PC-9 (cell line): ENCODE measurements at regions not wholly inside any gene's neighbourhood (a gene's known extent, or its start where the extent isn't known, plus 50 kb on each side); places are given as distances from the start of the nearest gene placed in this dataset.

ENCODE experiments used
- BruUV-seq: library from RNA; stranded (reverse); fragments of 400-500 nt; replicated peaks from 2 replicates; lab custom pipeline; 2021; lab: Mats Ljungman, UMichigan
- CTCF ChIA-PET: fragments of 300-600 bp; sonication (Branson Sonifier 250); formaldehyde crosslinking; loops from one replicate; lab custom pipeline; 2022; ENCODE audit warnings: antibody characterized with exemption; lab: Charles Lee
- POLR2A ChIA-PET: fragments of 300-600 bp; sonication (Branson Sonifier 250); formaldehyde crosslinking; loops from one replicate; lab custom pipeline; 2022; ENCODE audit warnings: antibody characterized with exemption; ENCODE audit not compliant: unreplicated experiment; lab: Charles Lee
- DNase-seq, 2 experiments: peaks; one replicate each; pipeline versions ENCODE4 v3.0.0 to v3.0.0-alpha.2; 2015 to 2022; ENCODE audit warnings: mixed read lengths in 1 of 2
- H2AFZ ChIP-seq: fragments of 200-600 bp; sonication (generic); 2 replicates; pipeline ENCODE4 v1.8.1; 2017; ENCODE audit warnings: antibody characterized with exemption
- H3F3A ChIP-seq: fragments of 200-600 bp; sonication (generic); 2 replicates; pipeline ENCODE4 v1.8.1; 2017; ENCODE audit warnings: antibody characterized with exemption, mild to moderate bottlenecking, low read depth; ENCODE audit not compliant: insufficient read depth
- H3K27ac ChIP-seq: fragments of 200-600 bp; sonication (generic); 2 replicates; pipeline ENCODE4 v1.6.1; 2016; ENCODE audit warnings: mixed run types
- H3K27me3 ChIP-seq: fragments of 200-600 bp; sonication (generic); 2 replicates; pipeline ENCODE4 v1.6.1; 2016; ENCODE audit warnings: low read depth, mixed run types; ENCODE audit not compliant: insufficient read depth
- H3K36me3 ChIP-seq: fragments of 200-600 bp; sonication (generic); 2 replicates; pipeline ENCODE4 v1.6.1; 2016; ENCODE audit warnings: low read depth, mixed run types
- H3K4me1 ChIP-seq: fragments of 200-600 bp; sonication (generic); replicated peaks from 2 replicates; pipeline ENCODE4 v1.6.1; 2016; ENCODE audit warnings: mixed run types; ENCODE audit not compliant: insufficient read depth
- H3K4me2 ChIP-seq: fragments of 200-600 bp; sonication (generic); 2 replicates; pipeline ENCODE4 v1.6.1; 2017; ENCODE audit warnings: mixed run types
- H3K4me3 ChIP-seq: fragments of 200-600 bp; sonication (generic); 2 replicates; pipeline ENCODE4 v1.6.1; 2016; ENCODE audit warnings: mixed run types
- H3K79me2 ChIP-seq: fragments of 200-600 bp; sonication (generic); 2 replicates; pipeline ENCODE4 v1.6.1; 2017; ENCODE audit warnings: low read depth, mixed run types
- H3K9me2 ChIP-seq: fragments of 200-600 bp; sonication (generic); 2 replicates; pipeline ENCODE4 v1.8.1; 2017; ENCODE audit warnings: mild to moderate bottlenecking; ENCODE audit not compliant: insufficient read depth
- H3K9me3 ChIP-seq: fragments of 200-600 bp; sonication (generic); 2 replicates; pipeline ENCODE4 v1.8.1; 2016; ENCODE audit warnings: low read depth; ENCODE audit not compliant: insufficient read depth
- H4K20me1 ChIP-seq: fragments of 200-600 bp; sonication (generic); 2 replicates; pipeline ENCODE4 v1.8.1; 2017; ENCODE audit not compliant: insufficient read depth
- EZH2 ChIP-seq: fragments of 200-600 bp; sonication (generic); IDR thresholded peaks from 2 replicates; pipeline ENCODE4 v1.8.0; 2017; ENCODE audit warnings: antibody characterized with exemption, low read depth
- intact Hi-C: fragments of 100-400 bp; cut with micrococcal nuclease; formaldehyde crosslinking; loops from one replicate; pipeline ENCODE4 v1.10.0; 2022; ENCODE audit not compliant: unreplicated experiment
- TF ChIP-seq, protein P1 (sequence below): fragments of 200-600 bp; sonication (generic); conservative IDR thresholded peaks from 2 replicates; pipeline ENCODE4 v1.6.1; 2017; ENCODE audit warnings: mixed run types, antibody characterized with exemption, mild to moderate bottlenecking, moderate library complexity

GRCh38 chr1:219757890-219758289 is 145.0 kb upstream of the ZC3H11B start:
- H3K36me3 ChIP-seq: no peaks in the 10 kb centered on the region
- H3F3A ChIP-seq: no peaks in the 10 kb centered on the region
- BruUV-seq: no TSS peak
- H3K4me2 ChIP-seq: no peak overlapping the region
- no peaks in the 10 kb centered on the region for H3K27me3 ChIP-seq
- no peaks in the 10 kb centered on the region for H3K4me1 ChIP-seq
- no peaks in the 10 kb centered on the region for H3K9me3 ChIP-seq
- H3K9me2 ChIP-seq: no peaks in the 10 kb centered on the region
- no peak overlapping the region for H3K27ac ChIP-seq
- TF ChIP-seq, protein P1, sequence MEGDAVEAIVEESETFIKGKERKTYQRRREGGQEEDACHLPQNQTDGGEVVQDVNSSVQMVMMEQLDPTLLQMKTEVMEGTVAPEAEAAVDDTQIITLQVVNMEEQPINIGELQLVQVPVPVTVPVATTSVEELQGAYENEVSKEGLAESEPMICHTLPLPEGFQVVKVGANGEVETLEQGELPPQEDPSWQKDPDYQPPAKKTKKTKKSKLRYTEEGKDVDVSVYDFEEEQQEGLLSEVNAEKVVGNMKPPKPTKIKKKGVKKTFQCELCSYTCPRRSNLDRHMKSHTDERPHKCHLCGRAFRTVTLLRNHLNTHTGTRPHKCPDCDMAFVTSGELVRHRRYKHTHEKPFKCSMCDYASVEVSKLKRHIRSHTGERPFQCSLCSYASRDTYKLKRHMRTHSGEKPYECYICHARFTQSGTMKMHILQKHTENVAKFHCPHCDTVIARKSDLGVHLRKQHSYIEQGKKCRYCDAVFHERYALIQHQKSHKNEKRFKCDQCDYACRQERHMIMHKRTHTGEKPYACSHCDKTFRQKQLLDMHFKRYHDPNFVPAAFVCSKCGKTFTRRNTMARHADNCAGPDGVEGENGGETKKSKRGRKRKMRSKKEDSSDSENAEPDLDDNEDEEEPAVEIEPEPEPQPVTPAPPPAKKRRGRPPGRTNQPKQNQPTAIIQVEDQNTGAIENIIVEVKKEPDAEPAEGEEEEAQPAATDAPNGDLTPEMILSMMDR: no peak
- no peak for TF ChIP-seq EZH2
- intact Hi-C loops: no loop called here
- no peaks in the 10 kb centered on the region for H4K20me1 ChIP-seq
- H2AFZ ChIP-seq: no peak overlapping the region
- CTCF ChIA-PET: no interaction called here
- POLR2A ChIA-PET: no interaction called here
- DNase-seq: no peak
- no peak overlapping the region for H3K4me3 ChIP-seq
- no peaks in the 10 kb centered on the region for H3K79me2 ChIP-seq

DNA sequence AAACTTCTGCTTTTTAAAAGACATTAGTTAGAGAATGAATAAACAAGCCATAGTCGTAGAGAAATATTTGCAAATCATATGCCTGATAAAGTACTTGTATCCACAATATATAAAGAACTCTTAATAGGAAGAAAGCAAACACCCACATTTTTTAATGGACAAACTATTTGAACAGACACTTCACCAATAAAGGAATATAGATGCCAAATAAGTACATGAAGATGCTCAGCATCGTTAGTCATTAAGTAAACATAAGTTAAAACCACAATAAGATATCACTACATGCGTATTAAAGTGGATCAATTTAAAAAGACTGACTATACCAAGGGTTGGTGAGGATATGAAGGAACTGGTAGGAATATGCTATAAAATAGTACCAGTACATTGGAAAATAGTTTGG is 142.3 kb upstream of the ZC3H11B start:
- Histone ChIP-seq H3K4me2 (no peak overlapping the region), H3K36me3 (no peaks in the 10 kb centered on the region), H3K4me3 (no peak overlapping the region), H3K27me3 (no peaks in the 10 kb centered on the region), H3F3A (no peaks in the 10 kb centered on the region), H3K9me2 (no peaks in the 10 kb centered on the region), H3K79me2 (no peaks in the 10 kb centered on the region), H3K4me1 (no peaks in the 10 kb centered on the region), H4K20me1 (no peaks in the 10 kb centered on the region), H2AFZ (no peak overlapping the region), H3K27ac (no peak overlapping the region), H3K9me3 (no peaks in the 10 kb centered on the region)
- TF ChIP-seq, protein P1: no peak
- no peak for TF ChIP-seq EZH2
- CTCF ChIA-PET: no interaction called here
- BruUV-seq: no TSS peak
- intact Hi-C loops: no loop called here
- no peak for DNase-seq
- POLR2A ChIA-PET: no interaction called here

- Histone ChIP-seq H3F3A (no peaks in the 10 kb centered on the region), H3K9me2 (no peaks in the 10 kb centered on the region), H3K27me3 (no peaks in the 10 kb centered on the region), H3K4me1 (no peaks in the 10 kb centered on the region), H3K4me2 (no peak overlapping the region), H3K27ac (no peak overlapping the region), H3K36me3 (no peaks in the 10 kb centered on the region), H2AFZ (no peak overlapping the region), H3K4me3 (no peak overlapping the region), H3K9me3 (no peaks in the 10 kb centered on the region), H4K20me1 (no peaks in the 10 kb centered on the region), H3K79me2 (no peaks in the 10 kb centered on the region)
- ChIA-PET CTCF (no interaction called here), POLR2A (no interaction called here)
- intact Hi-C loops: no loop called here
- DNase-seq: no peak
- no TSS peak for BruUV-seq
- TF ChIP-seq EZH2: no peak
- TF ChIP-seq, protein P1: no peak
Observed at GRCh38 chr1:219754767-219755166, 141.9 kb upstream of the ZC3H11B start.
